SKM-1 (cell line): ENCODE measurements at regions not wholly inside any gene's neighbourhood (a gene's known extent, or its start where the extent isn't known, plus 50 kb on each side); places are given as distances from the start of the nearest gene placed in this dataset.
A peak's percentile ranks its signal among the peaks of the same experiment; 100 is the strongest.

Experiments used
- DNase-seq: peaks from one replicate; lab custom pipeline; 2025; ENCODE audit not compliant: unreplicated experiment; lab: John Stamatoyannopoulos, UW

GRCh38 chr12:20174528-20175175 lies 193.7 kb upstream of the PDE3A start:
- no peak for DNase-seq

GRCh38 chr12:20175704-20176388 lies 192.5 kb upstream of the PDE3A start:
- no peak for DNase-seq

DNA sequence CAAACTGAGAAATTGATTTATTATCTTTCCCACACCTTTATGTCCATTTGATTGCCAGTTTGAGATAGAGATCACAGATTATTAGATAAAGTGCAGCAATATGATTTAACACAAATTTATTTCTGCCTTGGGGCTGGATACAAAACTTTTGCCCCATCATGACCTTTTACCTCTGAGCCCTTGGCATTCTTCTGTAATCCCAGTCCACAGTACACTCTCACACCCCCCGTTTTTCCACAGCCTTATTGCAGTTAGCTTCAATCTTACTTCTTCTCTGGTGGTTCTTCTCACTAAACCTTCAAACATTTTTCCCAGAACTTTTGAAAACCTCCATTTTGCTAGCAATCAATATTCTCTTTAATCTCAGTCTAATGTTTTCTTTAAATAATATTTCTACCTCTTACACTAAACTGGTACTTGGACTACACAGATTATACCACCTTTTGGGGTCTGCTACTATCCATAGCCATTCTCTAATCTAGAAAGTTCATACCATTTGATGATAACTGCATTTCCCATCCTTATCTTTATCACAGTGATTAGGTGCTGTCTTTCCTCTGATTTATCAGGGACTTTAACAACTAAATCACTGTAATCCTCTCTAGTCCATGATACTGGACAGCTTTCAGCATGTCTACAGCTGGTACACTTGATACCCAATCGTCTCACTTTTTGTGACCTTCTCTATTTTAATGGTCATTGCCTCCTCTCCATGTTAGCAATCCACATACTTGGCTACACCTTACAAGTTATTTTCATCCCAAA lies 186.7 kb upstream of the PDE3A start:
- DNase-seq: no peak

GRCh38 chr12:20183563-20183962 lies 184.8 kb upstream of the PDE3A start:
- DNase-seq: no peak

- DNase-seq: no peak
Observed at GRCh38 chr12:20184514-20184913, 183.8 kb upstream of the PDE3A start.

GRCh38 chr12:20187456-20187855 lies 180.9 kb upstream of the PDE3A start:
- DNase-seq: no peak

GRCh38 chr12:20188930-20189653 lies 179.2 kb upstream of the PDE3A start:
- DNase-seq: no peak

DNA sequence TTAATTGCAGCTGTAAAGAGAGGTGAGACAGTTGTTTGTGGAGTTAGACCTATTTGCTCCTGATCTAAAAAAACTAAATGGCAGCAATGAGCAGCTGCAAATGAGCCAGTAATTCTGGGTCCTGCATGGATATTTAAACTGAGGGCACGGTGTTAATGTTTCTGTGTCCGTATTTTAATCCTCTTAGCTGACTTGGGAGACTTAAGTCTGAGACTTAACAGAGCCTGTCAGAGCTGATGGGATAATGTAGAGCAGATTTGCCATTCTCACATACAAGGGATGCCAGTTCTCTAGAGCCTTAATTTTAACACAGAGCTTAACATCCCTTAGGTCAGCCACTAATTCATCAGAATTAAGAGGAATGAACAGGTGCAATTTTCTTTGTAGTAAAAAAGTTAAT lies 178.6 kb upstream of the PDE3A start:
- DNase-seq: no peak

DNA sequence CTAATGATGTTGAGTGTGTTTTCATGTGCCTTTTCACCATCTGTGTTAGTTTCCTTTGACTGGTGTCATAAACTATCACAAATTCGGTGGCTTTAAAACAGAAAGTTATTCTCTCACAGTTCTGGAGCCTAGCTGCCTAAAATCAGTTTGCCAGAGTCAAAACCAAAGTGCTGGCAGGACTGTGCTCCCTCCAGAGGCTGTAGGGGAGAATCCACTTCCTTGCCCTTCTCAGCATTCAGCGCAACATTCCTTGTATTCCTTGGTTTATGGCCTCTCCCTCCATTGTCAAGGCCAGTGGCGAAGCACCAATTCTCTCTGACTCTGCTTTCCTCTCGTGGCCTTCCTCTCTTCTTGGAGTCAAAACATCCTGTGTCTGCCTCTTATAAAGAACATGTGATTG lies 174.2 kb upstream of the PDE3A start:
- no peak for DNase-seq

DNA sequence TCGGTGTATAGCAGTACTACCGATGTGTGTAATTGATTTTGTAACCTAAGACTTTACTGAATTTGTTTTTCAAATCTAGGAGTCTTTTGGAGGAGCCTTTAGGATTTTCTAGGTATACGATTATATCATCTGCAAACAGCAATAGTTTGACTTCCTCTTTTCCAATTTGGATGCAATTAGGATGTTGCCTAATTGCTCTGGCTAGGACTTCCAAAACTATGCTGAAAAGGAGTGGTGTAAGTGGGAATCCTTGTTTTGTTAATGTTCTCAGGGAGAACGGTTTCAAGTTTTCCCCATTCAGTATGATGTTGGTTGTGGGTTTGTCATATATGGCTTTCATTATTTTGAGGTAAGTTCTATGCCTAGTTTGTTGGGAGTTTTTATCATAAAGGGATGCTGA lies 171.6 kb upstream of the PDE3A start:
- no peak for DNase-seq

- no peak for DNase-seq
Observed at GRCh38 chr12:20197411-20197810, 170.9 kb upstream of the PDE3A start.

- DNase-seq: no peak
Observed at GRCh38 chr12:20199780-20200179, 168.6 kb upstream of the PDE3A start.

GRCh38 chr12:20201733-20202132 lies 166.6 kb upstream of the PDE3A start:
- no peak for DNase-seq

GRCh38 chr12:20205854-20206253 lies 162.5 kb upstream of the PDE3A start:
- DNase-seq: no peak

GRCh38 chr12:20206410-20206809 lies 161.9 kb upstream of the PDE3A start:
- no peak for DNase-seq

GRCh38 chr12:20210621-20211215 lies 157.6 kb upstream of the PDE3A start:
- peak; percentile 28 for DNase-seq

DNA sequence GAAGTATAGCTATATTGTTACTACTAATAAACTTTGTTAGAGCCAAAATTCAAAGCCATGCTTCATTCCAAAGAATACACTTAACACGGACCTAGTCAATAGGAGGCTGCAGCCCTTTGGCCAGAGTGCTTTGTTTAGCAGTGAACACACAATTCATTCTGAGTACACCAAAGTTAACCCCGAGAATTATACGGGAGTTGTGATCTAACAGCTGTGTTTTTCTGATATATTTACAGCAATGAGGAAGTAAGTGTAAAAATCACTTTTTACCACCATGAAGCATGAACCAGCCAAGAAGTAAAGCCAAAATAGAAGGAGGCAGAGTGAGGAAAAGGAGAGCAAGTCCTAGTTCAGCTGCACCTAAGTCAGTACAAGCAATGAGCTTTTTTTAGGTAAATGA lies 156.8 kb upstream of the PDE3A start:
- no peak for DNase-seq

- no peak for DNase-seq
Observed at GRCh38 chr12:20211981-20212421, 156.3 kb upstream of the PDE3A start.

DNA sequence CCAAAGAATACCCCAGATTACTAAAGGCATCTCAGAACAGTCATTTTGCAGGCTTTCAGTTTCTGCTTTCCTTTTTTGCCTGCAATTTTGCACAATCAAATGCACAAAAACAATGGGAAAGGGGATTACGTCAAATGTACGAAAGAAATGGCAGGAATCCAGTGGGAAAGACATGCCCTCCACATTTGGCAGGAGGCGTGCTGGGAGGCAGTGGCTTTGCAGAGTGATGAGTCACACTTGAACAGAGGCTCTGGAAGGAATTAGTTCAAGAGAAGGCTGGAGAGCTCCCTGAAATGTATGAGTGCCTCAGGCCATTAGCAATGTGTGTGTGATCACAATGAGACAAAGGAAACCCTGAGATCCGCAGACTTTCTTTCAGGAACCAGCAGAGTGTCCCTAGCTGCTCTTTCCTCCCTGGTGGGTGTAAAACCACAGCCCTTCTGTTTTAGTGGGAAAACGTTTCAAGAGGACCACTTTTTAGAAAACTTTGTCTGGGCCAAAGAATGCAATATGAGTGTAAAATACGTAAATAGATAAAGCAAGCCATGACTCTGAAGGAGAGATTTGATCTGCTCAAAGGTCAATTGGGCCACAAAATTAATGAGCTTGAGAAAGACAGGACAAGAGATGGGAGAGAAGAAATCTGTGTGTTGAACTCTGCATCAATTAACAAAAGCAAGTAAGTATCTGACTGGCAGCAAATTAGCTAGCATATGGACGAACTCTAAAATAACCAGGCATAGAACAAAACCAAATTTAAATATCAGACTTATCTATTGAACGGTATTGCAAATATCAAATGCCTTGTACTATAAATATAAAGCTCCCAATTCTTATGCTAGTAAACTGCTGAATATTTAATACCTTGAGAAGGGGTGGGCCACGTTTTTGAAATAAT lies 155.4 kb upstream of the PDE3A start:
- no peak for DNase-seq
